ENCODE measurements at regions not wholly inside any gene's neighbourhood (a gene's known extent, or its start where the extent isn't known, plus 50 kb on each side); places are given as distances from the start of the nearest gene placed in this dataset.
"Not testable (repeated sequence)": the region's sequence is repeated elsewhere in the genome, so short reads cannot be mapped to it uniquely, and the experiment has no call there.

- not testable (repeated sequence) for DNase-seq (ENCODE audit: low read depth in 2 of 2)
These were observed 293.7 kb upstream of the PLGLB1 start for GRCh38 chr2:87315183-87315902.

- not testable (repeated sequence) for DNase-seq (ENCODE audit: low read depth in 2 of 2)
These were observed 295.5 kb upstream of the PLGLB1 start for GRCh38 chr2:87317193-87317592.

GRCh38 chr2:87318814-87319491 is 297.3 kb upstream of the PLGLB1 start:
- DNase-seq (ENCODE audit: low read depth in 2 of 2): not testable (repeated sequence)

- DNase-seq (ENCODE audit: low read depth in 2 of 2): not testable (repeated sequence)
These were observed 298.1 kb upstream of the PLGLB1 start for GRCh38 chr2:87319705-87320104.

GRCh38 chr2:87321201-87321600 is 299.6 kb upstream of the PLGLB1 start:
- not testable (repeated sequence) for DNase-seq (ENCODE audit: low read depth in 2 of 2)

- DNase-seq (ENCODE audit: low read depth in 2 of 2): not testable (repeated sequence)
These were observed 302.8 kb upstream of the PLGLB1 start for GRCh38 chr2:87324335-87325041.

GRCh38 chr2:87325042-87325910 is 303.6 kb upstream of the PLGLB1 start:
- not testable (repeated sequence) for DNase-seq (ENCODE audit: low read depth in 2 of 2)

- DNase-seq (ENCODE audit: low read depth in 2 of 2): not testable (repeated sequence)
These were observed 304.3 kb upstream of the PLGLB1 start for GRCh38 chr2:87325911-87326294.

- DNase-seq (ENCODE audit: low read depth in 2 of 2): not testable (repeated sequence)
These were observed 305.1 kb upstream of the PLGLB1 start for GRCh38 chr2:87326754-87327153.

GRCh38 chr2:87327648-87328371 is 306.2 kb upstream of the PLGLB1 start:
- DNase-seq (ENCODE audit: low read depth in 2 of 2): not testable (repeated sequence)

GRCh38 chr2:87329529-87329928 is 307.9 kb upstream of the PLGLB1 start:
- not testable (repeated sequence) for DNase-seq (ENCODE audit: low read depth in 2 of 2)

- DNase-seq (ENCODE audit: low read depth in 2 of 2): not testable (repeated sequence)
These were observed 308.8 kb upstream of the PLGLB1 start for GRCh38 chr2:87330486-87330885.

GRCh38 chr2:87331940-87332583 is 310.4 kb upstream of the PLGLB1 start:
- DNase-seq (ENCODE audit: low read depth in 2 of 2): not testable (repeated sequence)

- DNase-seq (ENCODE audit: low read depth in 2 of 2): not testable (repeated sequence)
These were observed 313.2 kb upstream of the PLGLB1 start for GRCh38 chr2:87334888-87335287.

- DNase-seq (ENCODE audit: low read depth in 2 of 2): not testable (repeated sequence)
These were observed 317.4 kb upstream of the PLGLB1 start for GRCh38 chr2:87338998-87339397.

GRCh38 chr2:87341601-87342014 is 320.0 kb upstream of the PLGLB1 start:
- not testable (repeated sequence) for DNase-seq (ENCODE audit: low read depth in 2 of 2)

GRCh38 chr2:87342175-87342574 is 320.5 kb upstream of the PLGLB1 start:
- not testable (repeated sequence) for DNase-seq (ENCODE audit: low read depth in 2 of 2)

- DNase-seq (ENCODE audit: low read depth in 2 of 2): not testable (repeated sequence)
These were observed 321.7 kb upstream of the PLGLB1 start for GRCh38 chr2:87343347-87343746.

GRCh38 chr2:87345283-87345682 is 323.6 kb upstream of the PLGLB1 start:
- not testable (repeated sequence) for DNase-seq (ENCODE audit: low read depth in 2 of 2)

- DNase-seq (ENCODE audit: low read depth in 2 of 2): not testable (repeated sequence)
These were observed 326.9 kb upstream of the PLGLB1 start for GRCh38 chr2:87348556-87348955.

Measured in activated CD8-positive, alpha-beta memory T cell treated with anti-CD3 and anti-CD28 coated beads for 4 hours (primary cell).